HL-60 (cell line): ENCODE measurements at regions not wholly inside any gene's neighbourhood (a gene's known extent, or its start where the extent isn't known, plus 50 kb on each side); places are given as distances from the start of the nearest gene placed in this dataset.

Experiments
- DNase-seq, 2 experiments: peaks; one replicate each; pipeline ENCODE4 v3.0.0-alpha.2; 2010 to 2020; ENCODE audit warnings: low read depth in 1 of 2, low spot score in 1 of 2
- H3K27ac ChIP-seq: fragments of 250-450 bp; sonication (Bioruptor Pico); replicated peaks from 2 replicates; pipeline ENCODE4 v1.5.1; 2020; ENCODE audit warnings: mild to moderate bottlenecking, moderate library complexity
- H3K27me3 ChIP-seq: fragments of 250-450 bp; sonication (Bioruptor Pico); 2 replicates; pipeline ENCODE4 v1.5.1; 2021; ENCODE audit warnings: mild to moderate bottlenecking, moderate library complexity; ENCODE audit not compliant: insufficient read depth, poor library complexity, severe bottlenecking
- H3K4me3 ChIP-seq: replicated peaks from 2 replicates; pipeline ENCODE4 v1.5.1; 2011; ENCODE audit warnings: mild to moderate bottlenecking, control low read depth, low read length; ENCODE audit not compliant: insufficient read depth
- CTCF ChIP-seq: IDR thresholded peaks from one replicate; pipeline ENCODE4 v1.5.1; 2011; ENCODE audit warnings: low read length, control low read depth, inconsistent platforms; ENCODE audit not compliant: insufficient read depth
- GABPA ChIP-seq: IDR thresholded peaks from 2 replicates; pipeline ENCODE4 v1.6.1; 2012; ENCODE audit warnings: low read depth
- POLR2AphosphoS5 ChIP-seq: IDR thresholded peaks from 2 replicates; pipeline ENCODE4 v1.6.1; 2012; ENCODE audit warnings: low read depth
- REST ChIP-seq: IDR thresholded peaks from 2 replicates; pipeline ENCODE4 v1.6.1; 2012; ENCODE audit warnings: low read depth; ENCODE audit not compliant: insufficient replicate concordance
- SPI1 ChIP-seq: IDR thresholded peaks from 2 replicates; pipeline ENCODE4 v1.6.1; 2012; ENCODE audit warnings: low read depth, mild to moderate bottlenecking, borderline replicate concordance

GRCh38 chr3:94317017-94317416 lies 254.2 kb downstream of the NSUN3 start:
- TF ChIP-seq CTCF: no peak
- no peak for TF ChIP-seq GABPA
- TF ChIP-seq SPI1: no peak
- TF ChIP-seq REST: no peak
- TF ChIP-seq POLR2AphosphoS5: no peak
- no peaks in the 10 kb centered on the region for H3K27me3 ChIP-seq
- no peak overlapping the region for H3K4me3 ChIP-seq
- DNase-seq: no peak
- no peak overlapping the region for H3K27ac ChIP-seq

- no peak overlapping the region for H3K27ac ChIP-seq
These were observed 260.7 kb downstream of the NSUN3 start for GRCh38 chr3:94323596-94323995.

GRCh38 chr3:94331831-94332230 lies 269.0 kb downstream of the NSUN3 start:
- Histone ChIP-seq H3K27me3 (no peaks in the 10 kb centered on the region), H3K27ac (no peak overlapping the region), H3K4me3 (no peak overlapping the region)
- TF ChIP-seq POLR2AphosphoS5 (no peak), REST (no peak), CTCF (no peak), GABPA (no peak), SPI1 (no peak)
- DNase-seq: no peak

More at GRCh38 chr3:94323596-94323995, 260.7 kb downstream of the NSUN3 start:
- DNase-seq: no peak
- no peak for TF ChIP-seq CTCF
- no peak for TF ChIP-seq POLR2AphosphoS5
- TF ChIP-seq SPI1: no peak
- Histone ChIP-seq H3K27me3 (no peaks in the 10 kb centered on the region), H3K4me3 (no peak overlapping the region)

- no peak for DNase-seq
- Histone ChIP-seq H3K4me3 (no peak overlapping the region), H3K27me3 (no peaks in the 10 kb centered on the region), H3K27ac (no peak overlapping the region)
- TF ChIP-seq CTCF (no peak), GABPA (no peak), POLR2AphosphoS5 (no peak)
These were observed 273.3 kb downstream of the NSUN3 start for GRCh38 chr3:94336046-94336753.
